CD14-positive monocyte (primary cell): ENCODE measurements at regions not wholly inside any gene's neighbourhood (a gene's known extent, or its start where the extent isn't known, plus 50 kb on each side); places are given as distances from the start of the nearest gene placed in this dataset.

Experiments used
- DNase-seq, 3 donors: peaks; one replicate each; pipeline ENCODE4 v3.0.0-alpha.2; 2011 to 2022
- H2AFZ ChIP-seq: 2 replicates; pipeline ENCODE4 v1.6.0; 2012; ENCODE audit warnings: mild to moderate bottlenecking, low read depth, low read length, inconsistent platforms; ENCODE audit not compliant: insufficient read depth, poor library complexity, severe bottlenecking
- H3K27ac ChIP-seq, 2 donors: 1 replicate in 1 of 2; 2 replicates in 1 of 2; pipeline ENCODE4 v1.5.1; 2012 to 2013; ENCODE audit warnings: low read length in 2 of 2, control low read depth in 1 of 2, inconsistent platforms in 1 of 2, low read depth in 1 of 2, mild to moderate bottlenecking in 1 of 2
- H3K27me3 ChIP-seq, 2 donors: one replicate each; pipeline versions ENCODE4 v1.6.0 to v1.6.1; 2011 to 2013; ENCODE audit warnings: low read length in 2 of 2; ENCODE audit not compliant: control insufficient read depth in 2 of 2, insufficient read depth in 2 of 2
- H3K36me3 ChIP-seq, 2 donors: replicated peaks in 1 of 2; 1 replicate in 1 of 2; 2 replicates in 1 of 2; pipeline versions ENCODE4 v1.5.1 to v1.6.1; 2012 to 2013; ENCODE audit warnings: low read length in 2 of 2, control low read depth in 1 of 2, inconsistent platforms in 1 of 2, mild to moderate bottlenecking in 1 of 2; ENCODE audit not compliant: insufficient read depth in 2 of 2, control insufficient read depth in 1 of 2
- H3K4me1 ChIP-seq, 2 donors: 1 replicate in 1 of 2; 2 replicates in 1 of 2; pipeline versions ENCODE4 v1.5.1 to v1.6.1; 2012 to 2013; ENCODE audit warnings: low read length in 2 of 2, control low read depth in 1 of 2, inconsistent platforms in 1 of 2, mild to moderate bottlenecking in 1 of 2, moderate library complexity in 1 of 2; ENCODE audit not compliant: insufficient read depth in 2 of 2, control insufficient read depth in 1 of 2
- H3K4me2 ChIP-seq: replicated peaks from 2 replicates; pipeline ENCODE3; 2012; ENCODE audit warnings: low read length, moderate library complexity, mild to moderate bottlenecking; ENCODE audit not compliant: poor library complexity, severe bottlenecking; ENCODE audit errors: extremely low read depth
- H3K4me3 ChIP-seq, 3 experiments: fragments of 200-600 bp in 1 of 3; sonication (generic) in 1 of 3; replicated peaks in 1 of 3; 1 replicate in 2 of 3; 2 replicates in 1 of 3; pipeline ENCODE4 v1.5.1; 2011 to 2013; ENCODE audit warnings: low read length in 3 of 3, mild to moderate bottlenecking in 3 of 3, control low read depth in 2 of 3, low read depth in 2 of 3, inconsistent platforms in 1 of 3, moderate library complexity in 1 of 3
- H3K79me2 ChIP-seq: 2 replicates; pipeline ENCODE4 v1.6.0; 2012; ENCODE audit warnings: mild to moderate bottlenecking, control low read depth, inconsistent platforms, low read length, moderate library complexity; ENCODE audit not compliant: insufficient read depth
- H3K9ac ChIP-seq: 2 replicates; pipeline ENCODE4 v1.6.0; 2017; ENCODE audit warnings: low read length, mild to moderate bottlenecking; ENCODE audit not compliant: insufficient read depth, poor library complexity, severe bottlenecking
- H3K9me3 ChIP-seq, 2 donors: replicated peaks in 1 of 2; 1 replicate in 1 of 2; 2 replicates in 1 of 2; pipeline versions ENCODE4 v1.5.1 to v1.6.1; 2012 to 2013; ENCODE audit warnings: low read length in 2 of 2, control low read depth in 1 of 2; ENCODE audit not compliant: control insufficient read depth in 1 of 2, insufficient read depth in 1 of 2
- H4K20me1 ChIP-seq: 2 replicates; pipeline ENCODE4 v1.6.0; 2012; ENCODE audit warnings: mild to moderate bottlenecking, low read length, control low read depth, moderate library complexity; ENCODE audit not compliant: insufficient read depth
- H3K27ac Mint-ChIP-seq, 7 donors: one replicate each; pipeline ENCODE4 v1.8.0; 2020; ENCODE audit warnings: mild to moderate bottlenecking in 7 of 7, mixed read lengths in 7 of 7, moderate library complexity in 6 of 7, inconsistent platforms in 2 of 7
- H3K27me3 Mint-ChIP-seq, 3 donors: one replicate each; pipeline ENCODE4 v1.8.0; 2021 to 2022; ENCODE audit warnings: low read depth in 3 of 3, mild to moderate bottlenecking in 3 of 3, mixed read lengths in 3 of 3, moderate library complexity in 3 of 3, inconsistent platforms in 1 of 3
- H3K36me3 Mint-ChIP-seq, 2 donors: one replicate each; pipeline ENCODE4 v1.8.0; 2020; ENCODE audit warnings: mixed read lengths in 2 of 2, inconsistent platforms in 1 of 2, mild to moderate bottlenecking in 1 of 2
- H3K4me1 Mint-ChIP-seq: one replicate; pipeline ENCODE4 v1.8.0; 2020; ENCODE audit warnings: mild to moderate bottlenecking, mixed read lengths
- H3K4me3 Mint-ChIP-seq, 2 donors: one replicate each; pipeline ENCODE4 v1.8.0; 2020; ENCODE audit warnings: mild to moderate bottlenecking in 2 of 2, mixed read lengths in 2 of 2, moderate library complexity in 1 of 2
- H3K9me3 Mint-ChIP-seq, 7 donors: one replicate each; pipeline ENCODE4 v1.8.0; 2020 to 2022; ENCODE audit warnings: mixed read lengths in 7 of 7, mild to moderate bottlenecking in 6 of 7, moderate library complexity in 6 of 7, inconsistent platforms in 2 of 7
- whole genome bisulfite sequencing: methylation state at CpG from one replicate; pipeline ENCODE4 v1.1.5; 2013; ENCODE audit warnings: missing lambda C conversion rate; ENCODE audit not compliant: insufficient coverage; 5-methylcytosine and 5-hydroxymethylcytosine counted together
- intact Hi-C, 2 donors: fragments of 100-400 bp; cut with micrococcal nuclease; formaldehyde crosslinking; loops; one replicate each; pipeline versions ENCODE4 v1.15.0 to v1.15.1; 2023
- TF ChIP-seq, protein P1 (sequence below): fragments of 200-600 bp; IDR thresholded peaks from one replicate; pipeline ENCODE4 v1.8.0; 2022; ENCODE audit warnings: antibody characterized with exemption, mild to moderate bottlenecking

DNA sequence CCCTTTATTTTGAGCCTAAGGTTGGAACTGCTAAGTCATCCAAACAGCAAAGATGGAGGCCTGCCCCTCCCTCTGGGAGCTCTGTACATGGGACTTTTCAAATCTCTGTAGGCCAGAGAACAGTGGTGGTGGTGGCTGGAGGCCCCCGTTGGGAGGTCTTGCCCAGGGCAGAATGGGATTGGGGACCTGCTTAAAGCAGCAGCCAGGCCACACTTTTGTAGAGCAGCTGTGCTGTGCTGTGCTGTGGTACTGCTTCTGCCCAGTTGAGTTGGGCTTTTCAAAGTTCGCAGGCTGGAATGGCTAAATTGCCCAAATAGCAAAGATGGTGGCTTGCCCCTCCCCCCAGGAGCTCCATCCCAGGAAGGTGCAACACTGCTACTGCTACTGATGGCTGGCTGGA, 147.5 kb upstream of the TACR3 start:
- Histone ChIP-seq H3K79me2 (no peaks in the 10 kb centered on the region), H3K27ac (no peak overlapping the region), H3K36me3 (no peaks in the 10 kb centered on the region), H3K4me3 (no peak overlapping the region), H3K9me3 (peaks cover 10 to 11% of the 10 kb centered on the region in 2 donors), H3K27me3 (no peaks in the 10 kb centered on the region), H3K9ac (no peak overlapping the region), H2AFZ (no peak overlapping the region), H4K20me1 (no peaks in the 10 kb centered on the region), H3K4me2 (no peak overlapping the region), H3K4me1 (no peaks in the 10 kb centered on the region)
- H3K4me3 Mint-ChIP-seq: no peak overlapping the region
- DNase-seq: no peak
- intact Hi-C loops: no loop called here
- no peak overlapping the region for H3K27ac Mint-ChIP-seq
- TF ChIP-seq, protein P1, sequence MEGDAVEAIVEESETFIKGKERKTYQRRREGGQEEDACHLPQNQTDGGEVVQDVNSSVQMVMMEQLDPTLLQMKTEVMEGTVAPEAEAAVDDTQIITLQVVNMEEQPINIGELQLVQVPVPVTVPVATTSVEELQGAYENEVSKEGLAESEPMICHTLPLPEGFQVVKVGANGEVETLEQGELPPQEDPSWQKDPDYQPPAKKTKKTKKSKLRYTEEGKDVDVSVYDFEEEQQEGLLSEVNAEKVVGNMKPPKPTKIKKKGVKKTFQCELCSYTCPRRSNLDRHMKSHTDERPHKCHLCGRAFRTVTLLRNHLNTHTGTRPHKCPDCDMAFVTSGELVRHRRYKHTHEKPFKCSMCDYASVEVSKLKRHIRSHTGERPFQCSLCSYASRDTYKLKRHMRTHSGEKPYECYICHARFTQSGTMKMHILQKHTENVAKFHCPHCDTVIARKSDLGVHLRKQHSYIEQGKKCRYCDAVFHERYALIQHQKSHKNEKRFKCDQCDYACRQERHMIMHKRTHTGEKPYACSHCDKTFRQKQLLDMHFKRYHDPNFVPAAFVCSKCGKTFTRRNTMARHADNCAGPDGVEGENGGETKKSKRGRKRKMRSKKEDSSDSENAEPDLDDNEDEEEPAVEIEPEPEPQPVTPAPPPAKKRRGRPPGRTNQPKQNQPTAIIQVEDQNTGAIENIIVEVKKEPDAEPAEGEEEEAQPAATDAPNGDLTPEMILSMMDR: no peak
- WGBS: 92% methylated on average over 2 of the region's 2 CpGs
- no peaks in the 10 kb centered on the region for H3K27me3 Mint-ChIP-seq
- peaks cover 0 to 5% (median 3%) of the 10 kb centered on the region in 7 donors for H3K9me3 Mint-ChIP-seq
- no peaks in the 10 kb centered on the region for H3K4me1 Mint-ChIP-seq
- no peaks in the 10 kb centered on the region for H3K36me3 Mint-ChIP-seq

DNA sequence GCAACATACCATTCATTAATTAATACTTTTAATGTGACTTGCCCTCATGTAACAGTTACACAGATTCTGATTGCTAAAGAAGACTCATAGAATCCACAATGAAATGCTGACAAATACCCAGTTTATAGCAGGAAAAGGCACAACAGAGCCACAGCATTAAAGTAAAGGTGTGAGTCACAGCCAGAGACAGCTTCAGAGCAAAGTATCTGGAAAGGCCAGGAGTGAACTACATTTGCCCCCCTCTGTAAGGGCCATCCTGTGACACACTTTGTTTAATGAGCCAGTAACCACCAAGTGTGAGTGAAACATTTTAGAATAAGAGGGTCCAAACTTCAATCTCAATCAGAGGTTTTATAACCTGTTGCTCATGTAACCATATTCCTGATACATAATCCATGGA, 133.8 kb upstream of the TACR3 start:
- Mint-ChIP-seq H3K4me1 (no peaks in the 10 kb centered on the region), H3K9me3 (peaks cover 0 to 12% (median 5%) of the 10 kb centered on the region in 7 donors)
- H3K9ac ChIP-seq: no peak overlapping the region

More for the DNA sequence above, 133.8 kb upstream of the TACR3 start:
- Histone ChIP-seq H3K4me2 (no peak overlapping the region), H3K9me3 (peaks cover 0 to 5% of the 10 kb centered on the region in 2 donors), H4K20me1 (no peaks in the 10 kb centered on the region), H3K79me2 (no peaks in the 10 kb centered on the region), H3K4me3 (no peak overlapping the region), H3K27ac (no peak overlapping the region), H3K27me3 (no peaks in the 10 kb centered on the region), H3K36me3 (no peaks in the 10 kb centered on the region), H2AFZ (no peak overlapping the region), H3K4me1 (no peaks in the 10 kb centered on the region)
- Mint-ChIP-seq H3K4me3 (no peak overlapping the region), H3K27ac (no peak overlapping the region), H3K27me3 (no peaks in the 10 kb centered on the region), H3K36me3 (no peaks in the 10 kb centered on the region)
- intact Hi-C loops: no loop called here
- TF ChIP-seq, protein P1: no peak
- no peak for DNase-seq
